ENCODE measurements at regions not wholly inside any gene's neighbourhood (a gene's known extent, or its start where the extent isn't known, plus 50 kb on each side); places are given as distances from the start of the nearest gene placed in this dataset.

GRCh38 chr3:87390353-87390752 lies 114.0 kb upstream of the POU1F1 start:
- TF ChIP-seq CTCF (IDR thresholded peaks at IDR 0.05) (no peak), POLR2A (IDR thresholded peaks at IDR 0.05) (no peak)
